Duodenal mucosa (tissue), 2 donors: ENCODE measurements at regions not wholly inside any gene's neighbourhood (a gene's known extent, or its start where the extent isn't known, plus 50 kb on each side); places are given as distances from the start of the nearest gene placed in this dataset.

Experiments used
- H3K27ac ChIP-seq: one replicate; pipeline ENCODE4 v1.7.0; 2013; ENCODE audit warnings: low read depth, low read length
- H3K27me3 ChIP-seq, 2 donors: one replicate each; pipeline ENCODE4 v1.7.0; 2013; ENCODE audit warnings: low read length in 2 of 2, control low read depth in 1 of 2; ENCODE audit not compliant: insufficient read depth in 2 of 2, control insufficient read depth in 1 of 2
- H3K36me3 ChIP-seq, 2 donors: one replicate each; pipeline ENCODE4 v1.7.0; 2013; ENCODE audit warnings: low read length in 2 of 2, control low read depth in 1 of 2; ENCODE audit not compliant: insufficient read depth in 2 of 2, control insufficient read depth in 1 of 2
- H3K4me1 ChIP-seq, 2 donors: one replicate each; pipeline ENCODE4 v1.7.0; 2013; ENCODE audit warnings: low read length in 2 of 2, control low read depth in 1 of 2; ENCODE audit not compliant: insufficient read depth in 2 of 2, control insufficient read depth in 1 of 2
- H3K4me3 ChIP-seq, 2 donors: one replicate each; pipeline ENCODE4 v1.7.0; 2013; ENCODE audit warnings: low read length in 2 of 2, low read depth in 1 of 2
- H3K9ac ChIP-seq, 2 donors: one replicate each; pipeline ENCODE4 v1.7.0; 2013; ENCODE audit warnings: low read length in 2 of 2, low read depth in 1 of 2
- H3K9me3 ChIP-seq, 2 donors: one replicate each; pipeline ENCODE4 v1.7.0; 2013; ENCODE audit warnings: low read length in 2 of 2, control low read depth in 1 of 2; ENCODE audit not compliant: control insufficient read depth in 1 of 2

- Histone ChIP-seq H3K4me1 (peaks cover 0 to 3% of the 10 kb centered on the region in 2 donors), H3K36me3 (no peaks in the 10 kb centered on the region), H3K9ac (no peak overlapping the region), H3K4me3 (no peak overlapping the region), H3K27me3 (no peaks in the 10 kb centered on the region), H3K27ac (no peak overlapping the region), H3K9me3 (peaks cover 0 to 3% of the 10 kb centered on the region in 2 donors)
These were observed 151.9 kb downstream of the KITLG start for GRCh38 chr12:88428350-88428749.

- peaks cover 0 to 3% of the 10 kb centered on the region in 2 donors for H3K9me3 ChIP-seq
- H3K36me3 ChIP-seq = no peaks in the 10 kb centered on the region
- H3K9ac ChIP-seq = no peak overlapping the region
- peaks cover 0 to 13% of the 10 kb centered on the region in 2 donors for H3K4me1 ChIP-seq
- no peak overlapping the region for H3K4me3 ChIP-seq
- H3K27ac ChIP-seq = no peak overlapping the region
- no peaks in the 10 kb centered on the region for H3K27me3 ChIP-seq
These were observed 149.0 kb downstream of the KITLG start for GRCh38 chr12:88431246-88431645.

GRCh38 chr12:88432531-88433490 lies 147.5 kb downstream of the KITLG start:
- no peak overlapping the region for H3K4me3 ChIP-seq
- no peak overlapping the region for H3K9ac ChIP-seq
- no peaks in the 10 kb centered on the region for H3K27me3 ChIP-seq
- H3K36me3 ChIP-seq = no peaks in the 10 kb centered on the region
- peaks cover 0 to 3% of the 10 kb centered on the region in 2 donors for H3K9me3 ChIP-seq
- H3K27ac ChIP-seq = no peak overlapping the region
- peaks cover 0 to 13% of the 10 kb centered on the region in 2 donors for H3K4me1 ChIP-seq

- H3K4me3 ChIP-seq = no peak overlapping the region
- H3K27ac ChIP-seq = no peak overlapping the region
- peaks cover 0 to 13% of the 10 kb centered on the region in 2 donors for H3K4me1 ChIP-seq
- no peaks in the 10 kb centered on the region for H3K9me3 ChIP-seq
- no peaks in the 10 kb centered on the region for H3K36me3 ChIP-seq
- H3K9ac ChIP-seq = no peak overlapping the region
- no peaks in the 10 kb centered on the region for H3K27me3 ChIP-seq
These were observed 146.1 kb downstream of the KITLG start for GRCh38 chr12:88433997-88434703.

- Histone ChIP-seq H3K36me3 (no peaks in the 10 kb centered on the region), H3K27ac (no peak overlapping the region), H3K4me3 (no peak overlapping the region), H3K9ac (no peak overlapping the region), H3K27me3 (no peaks in the 10 kb centered on the region), H3K4me1 (peaks cover 0 to 13% of the 10 kb centered on the region in 2 donors), H3K9me3 (no peaks in the 10 kb centered on the region)
These were observed 144.8 kb downstream of the KITLG start for GRCh38 chr12:88435334-88436076.

- H3K9me3 ChIP-seq = no peaks in the 10 kb centered on the region
- no peak overlapping the region for H3K27ac ChIP-seq
- H3K9ac ChIP-seq = no peak overlapping the region
- H3K4me1 ChIP-seq = peaks cover 0 to 10% of the 10 kb centered on the region in 2 donors
- no peaks in the 10 kb centered on the region for H3K36me3 ChIP-seq
- H3K4me3 ChIP-seq = no peak overlapping the region
- no peaks in the 10 kb centered on the region for H3K27me3 ChIP-seq
These were observed 143.0 kb downstream of the KITLG start for GRCh38 chr12:88437226-88437625.
